ENCODE measurements at regions not wholly inside any gene's neighbourhood (a gene's known extent, or its start where the extent isn't known, plus 50 kb on each side); places are given as distances from the start of the nearest gene placed in this dataset.

GRCh38 chr18:22634464-22634863 lies 216.7 kb upstream of the CTAGE1 start:
- H3K4me2 ChIP-seq (ENCODE audit: low read length): no peak overlapping the region
- no peak overlapping the region for H3K4me3 ChIP-seq (ENCODE audit: low read length)
- no peak overlapping the region for H2AFZ ChIP-seq (ENCODE audit: low read depth, low read length)
- H3K79me2 ChIP-seq (replicated peaks; ENCODE audit: insufficient read depth, low read length): no peaks in the 10 kb centered on the region
- no peaks in the 10 kb centered on the region for H3K36me3 ChIP-seq (ENCODE audit: insufficient read depth, low read length)
- no peaks in the 10 kb centered on the region for H4K20me1 ChIP-seq (ENCODE audit: insufficient read depth)
- TF ChIP-seq EZH2 (IDR thresholded peaks at IDR 0.05; ENCODE audit: borderline replicate concordance, insufficient read depth, low read length, poor library complexity, severe bottlenecking): no peak
- no peak for TF ChIP-seq CTCF (IDR thresholded peaks at IDR 0.05; ENCODE audit: poor library complexity, severe bottlenecking)
- no peak for TF ChIP-seq EP300 (conservative IDR thresholded peaks at IDR 0.05; ENCODE audit: poor library complexity, severe bottlenecking)
- no peak for TF ChIP-seq SMC3 (conservative IDR thresholded peaks at IDR 0.05; ENCODE audit: poor library complexity)
- TF ChIP-seq TAF1 (IDR thresholded peaks at IDR 0.05; ENCODE audit: low read depth): no peak
- TF ChIP-seq POLR2AphosphoS5 (IDR thresholded peaks at IDR 0.05): no peak
- no peak for TF ChIP-seq MXI1 (conservative IDR thresholded peaks at IDR 0.05; ENCODE audit: poor library complexity, severe bottlenecking)
- TF ChIP-seq REST (IDR thresholded peaks at IDR 0.05; ENCODE audit: borderline replicate concordance): no peak
- no peak for TF ChIP-seq RAD21 (conservative IDR thresholded peaks at IDR 0.05)
- no peak overlapping the region for H3K9ac ChIP-seq (ENCODE audit: low read length)
- H3K9me3 ChIP-seq (ENCODE audit: low read length): no peaks in the 10 kb centered on the region
- H3F3A ChIP-seq (ENCODE audit: insufficient read depth, low read length, poor library complexity, severe bottlenecking): no peaks in the 10 kb centered on the region
- no peaks in the 10 kb centered on the region for H3K9me2 ChIP-seq (ENCODE audit: insufficient read depth, low read length)
- H3K27ac ChIP-seq (ENCODE audit: low read length): no peak overlapping the region
- no peaks in the 10 kb centered on the region for H3K27me3 ChIP-seq (ENCODE audit: insufficient read depth, low read depth, low read length)

- H3K9me2 ChIP-seq (ENCODE audit: insufficient read depth, low read length): no peaks in the 10 kb centered on the region
- H3K9me3 ChIP-seq (ENCODE audit: low read length): no peaks in the 10 kb centered on the region
- H3K9ac ChIP-seq (ENCODE audit: low read length): no peak overlapping the region
- TF ChIP-seq RAD21 (conservative IDR thresholded peaks at IDR 0.05) (no peak), REST (IDR thresholded peaks at IDR 0.05; ENCODE audit: borderline replicate concordance) (no peak), EP300 (conservative IDR thresholded peaks at IDR 0.05; ENCODE audit: poor library complexity, severe bottlenecking) (no peak), TAF1 (IDR thresholded peaks at IDR 0.05; ENCODE audit: low read depth) (no peak), POLR2AphosphoS5 (IDR thresholded peaks at IDR 0.05) (no peak), MXI1 (conservative IDR thresholded peaks at IDR 0.05; ENCODE audit: poor library complexity, severe bottlenecking) (no peak)
- no peaks in the 10 kb centered on the region for H3K36me3 ChIP-seq (ENCODE audit: insufficient read depth, low read length)
- no peaks in the 10 kb centered on the region for H3K79me2 ChIP-seq (replicated peaks; ENCODE audit: insufficient read depth, low read length)
- H2AFZ ChIP-seq (ENCODE audit: low read depth, low read length): no peak overlapping the region
- no peaks in the 10 kb centered on the region for H3F3A ChIP-seq (ENCODE audit: insufficient read depth, low read length, poor library complexity, severe bottlenecking)
- H4K20me1 ChIP-seq (ENCODE audit: insufficient read depth): no peaks in the 10 kb centered on the region
- H3K4me2 ChIP-seq (ENCODE audit: low read length): no peak overlapping the region
- no peak overlapping the region for H3K4me3 ChIP-seq (ENCODE audit: low read length)
- no peak overlapping the region for H3K27ac ChIP-seq (ENCODE audit: low read length)
- no peaks in the 10 kb centered on the region for H3K27me3 ChIP-seq (ENCODE audit: insufficient read depth, low read depth, low read length)
Measured at GRCh38 chr18:22637787-22638186, 220.1 kb upstream of the CTAGE1 start.

Data from neural cell (in vitro differentiated cells).